ENCODE measurements at regions not wholly inside any gene's neighbourhood (a gene's known extent, or its start where the extent isn't known, plus 50 kb on each side); places are given as distances from the start of the nearest gene placed in this dataset.
A peak's percentile ranks its signal among the peaks of the same experiment; 100 is the strongest.

DNA sequence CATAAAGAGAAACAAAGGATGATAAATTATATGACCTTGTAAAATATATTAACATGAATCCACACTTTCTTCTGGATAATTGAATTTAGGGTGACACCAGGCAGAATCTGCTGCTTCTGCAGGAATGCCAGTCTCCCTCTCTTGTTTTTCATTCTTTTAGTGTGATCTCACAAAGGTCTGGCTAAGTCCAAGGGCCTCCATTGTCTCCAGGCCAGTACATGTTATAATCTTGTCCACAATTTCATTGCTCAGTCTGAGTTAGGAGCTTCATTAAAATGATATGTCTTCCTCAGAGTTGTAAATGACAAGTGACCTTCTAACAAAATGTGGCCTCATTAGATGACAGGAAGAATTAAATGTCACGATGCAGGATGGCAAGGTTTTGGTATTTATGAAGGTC, 110.2 kb downstream of the APOB start:
- DNase-seq (ENCODE audit: low read depth, low spot score) = no peak
- FAIRE-seq = no peak
- TF ChIP-seq, protein P1, sequence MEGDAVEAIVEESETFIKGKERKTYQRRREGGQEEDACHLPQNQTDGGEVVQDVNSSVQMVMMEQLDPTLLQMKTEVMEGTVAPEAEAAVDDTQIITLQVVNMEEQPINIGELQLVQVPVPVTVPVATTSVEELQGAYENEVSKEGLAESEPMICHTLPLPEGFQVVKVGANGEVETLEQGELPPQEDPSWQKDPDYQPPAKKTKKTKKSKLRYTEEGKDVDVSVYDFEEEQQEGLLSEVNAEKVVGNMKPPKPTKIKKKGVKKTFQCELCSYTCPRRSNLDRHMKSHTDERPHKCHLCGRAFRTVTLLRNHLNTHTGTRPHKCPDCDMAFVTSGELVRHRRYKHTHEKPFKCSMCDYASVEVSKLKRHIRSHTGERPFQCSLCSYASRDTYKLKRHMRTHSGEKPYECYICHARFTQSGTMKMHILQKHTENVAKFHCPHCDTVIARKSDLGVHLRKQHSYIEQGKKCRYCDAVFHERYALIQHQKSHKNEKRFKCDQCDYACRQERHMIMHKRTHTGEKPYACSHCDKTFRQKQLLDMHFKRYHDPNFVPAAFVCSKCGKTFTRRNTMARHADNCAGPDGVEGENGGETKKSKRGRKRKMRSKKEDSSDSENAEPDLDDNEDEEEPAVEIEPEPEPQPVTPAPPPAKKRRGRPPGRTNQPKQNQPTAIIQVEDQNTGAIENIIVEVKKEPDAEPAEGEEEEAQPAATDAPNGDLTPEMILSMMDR (optimal IDR thresholded peaks at IDR 0.05 in 1 of 3, IDR thresholded peaks at IDR 0.05 in 1 of 3, conservative IDR thresholded peaks at IDR 0.05 in 1 of 3; ENCODE audit: extremely low read depth in 1 of 3, insufficient read depth in 2 of 3, low read length in 3 of 3) = no peak

DNA sequence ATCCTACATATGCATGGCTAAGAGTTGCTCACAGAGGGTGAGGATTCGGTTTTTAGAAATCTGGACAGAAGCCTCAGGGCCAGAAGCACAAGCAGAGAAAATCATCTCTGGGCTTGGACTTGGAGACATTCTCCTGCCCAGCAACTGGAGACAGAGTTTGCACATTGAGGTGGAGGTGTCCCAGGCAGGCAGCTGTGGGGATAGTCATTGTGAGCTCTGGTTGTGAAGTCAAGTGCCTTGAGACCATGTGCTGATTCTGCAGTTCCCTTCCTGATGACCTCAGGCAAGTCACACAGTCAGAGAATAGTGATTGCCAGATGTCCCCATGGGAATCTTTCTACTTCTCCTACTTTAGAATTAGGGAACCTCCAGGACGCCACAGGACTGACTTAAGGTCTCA, 108.4 kb upstream of the LDAH start:
- DNase-seq (ENCODE audit: low read depth, low spot score) (no peak), FAIRE-seq (no peak)
- H3K79me2 ChIP-seq (ENCODE audit: control insufficient read depth, insufficient read depth, low read length) = no peaks in the 10 kb centered on the region
- H4K20me1 ChIP-seq (ENCODE audit: control insufficient read depth, extremely low read depth, insufficient read depth, low read length) = no peaks in the 10 kb centered on the region
- peak overlapping the region; percentile 35 for H3K4me2 ChIP-seq (ENCODE audit: control insufficient read depth, extremely low read depth, insufficient read depth, low read depth, low read length)
- no peak overlapping the region for H3K9ac ChIP-seq (ENCODE audit: control insufficient read depth, extremely low read depth, insufficient read depth, low read length)
- no peak overlapping the region for H2AFZ ChIP-seq (ENCODE audit: control insufficient read depth, low read length)
- dilution Hi-C loops (cut with MboI; ENCODE audit: extremely low pct_ligation_motif_present, low sequenced_read_pairs) = no loop called here
- TF ChIP-seq EZH2 (IDR thresholded peaks at IDR 0.05; ENCODE audit: low read length) = no peak
- TF ChIP-seq, protein P1 (optimal IDR thresholded peaks at IDR 0.05 in 1 of 3, IDR thresholded peaks at IDR 0.05 in 1 of 3, conservative IDR thresholded peaks at IDR 0.05 in 1 of 3; ENCODE audit: extremely low read depth in 1 of 3, insufficient read depth in 2 of 3, low read length in 3 of 3) = no peak
- H3K9me3 ChIP-seq (ENCODE audit: control insufficient read depth, low read depth, low read length) = no peaks in the 10 kb centered on the region
- peaks cover 14% of the 10 kb centered on the region for H3K4me1 ChIP-seq (ENCODE audit: control insufficient read depth, extremely low read depth, insufficient read depth, low read length)
- H3K9me1 ChIP-seq (ENCODE audit: control insufficient read depth, extremely low read depth, insufficient read depth, low read length) = no peaks in the 10 kb centered on the region
- H3K36me3 ChIP-seq (ENCODE audit: control insufficient read depth in 2 of 2, extremely low read depth in 1 of 2, insufficient read depth in 2 of 2, low read length in 2 of 2) = no peaks in the 10 kb centered on the region
- no peaks in the 10 kb centered on the region for H3K27me3 ChIP-seq (ENCODE audit: control insufficient read depth, extremely low read depth, insufficient read depth, low read length)
- no peak overlapping the region for H3K27ac ChIP-seq (ENCODE audit: control insufficient read depth, insufficient read depth, low read length)
- H3K4me3 ChIP-seq (ENCODE audit: control insufficient read depth in 2 of 3, extremely low read depth in 1 of 3, insufficient read depth in 2 of 3, low read depth in 1 of 3, low read length in 3 of 3) = no peak overlapping the region

More for the DNA sequence above, 110.2 kb downstream of the APOB start:
- H3K79me2 ChIP-seq (ENCODE audit: control insufficient read depth, insufficient read depth, low read length) = no peaks in the 10 kb centered on the region
- H3K36me3 ChIP-seq (ENCODE audit: control insufficient read depth in 2 of 2, extremely low read depth in 1 of 2, insufficient read depth in 2 of 2, low read length in 2 of 2) = no peaks in the 10 kb centered on the region
- dilution Hi-C loops (cut with MboI; ENCODE audit: extremely low pct_ligation_motif_present, low sequenced_read_pairs) = no loop called here
- H3K9me1 ChIP-seq (ENCODE audit: control insufficient read depth, extremely low read depth, insufficient read depth, low read length) = no peaks in the 10 kb centered on the region
- H4K20me1 ChIP-seq (ENCODE audit: control insufficient read depth, extremely low read depth, insufficient read depth, low read length) = no peaks in the 10 kb centered on the region
- no peak overlapping the region for H3K4me2 ChIP-seq (ENCODE audit: control insufficient read depth, extremely low read depth, insufficient read depth, low read depth, low read length)
- no peak overlapping the region for H3K27ac ChIP-seq (ENCODE audit: control insufficient read depth, insufficient read depth, low read length)
- H3K9ac ChIP-seq (ENCODE audit: control insufficient read depth, extremely low read depth, insufficient read depth, low read length) = no peak overlapping the region
- no peak overlapping the region for H2AFZ ChIP-seq (ENCODE audit: control insufficient read depth, low read length)
- peaks cover 18% of the 10 kb centered on the region for H3K4me1 ChIP-seq (ENCODE audit: control insufficient read depth, extremely low read depth, insufficient read depth, low read length)
- H3K9me3 ChIP-seq (ENCODE audit: control insufficient read depth, low read depth, low read length) = no peaks in the 10 kb centered on the region
- no peak overlapping the region for H3K4me3 ChIP-seq (ENCODE audit: control insufficient read depth in 2 of 3, extremely low read depth in 1 of 3, insufficient read depth in 2 of 3, low read depth in 1 of 3, low read length in 3 of 3)
- H3K27me3 ChIP-seq (ENCODE audit: control insufficient read depth, extremely low read depth, insufficient read depth, low read length) = no peaks in the 10 kb centered on the region
